Neuron (in vitro differentiated cells): ENCODE measurements at regions not wholly inside any gene's neighbourhood (a gene's known extent, or its start where the extent isn't known, plus 50 kb on each side); places are given as distances from the start of the nearest gene placed in this dataset.

Experiments
- H2AFZ ChIP-seq: one replicate; pipeline ENCODE4 v1.6.1; 2013; ENCODE audit warnings: low read depth, mild to moderate bottlenecking, inconsistent platforms, low read length, moderate library complexity
- H3K27me3 ChIP-seq: one replicate; pipeline ENCODE4 v1.6.1; 2013; ENCODE audit warnings: low read length; ENCODE audit not compliant: insufficient read depth
- H3K36me3 ChIP-seq: one replicate; pipeline ENCODE4 v1.6.1; 2013; ENCODE audit warnings: low read length; ENCODE audit not compliant: insufficient read depth
- H3K4me1 ChIP-seq: one replicate; pipeline ENCODE4 v1.6.1; 2013; ENCODE audit warnings: low read length; ENCODE audit not compliant: insufficient read depth
- H3K4me3 ChIP-seq: 2 replicates; pipeline ENCODE4 v1.5.1; 2013; ENCODE audit warnings: mild to moderate bottlenecking, low read length, moderate library complexity
- H3K9me3 ChIP-seq: one replicate; pipeline ENCODE4 v1.6.1; 2013; ENCODE audit warnings: low read length

- H3K27me3 ChIP-seq: no peaks in the 10 kb centered on the region
- no peak overlapping the region for H3K4me3 ChIP-seq
- H3K9me3 ChIP-seq: no peaks in the 10 kb centered on the region
- no peaks in the 10 kb centered on the region for H3K4me1 ChIP-seq
- H3K36me3 ChIP-seq: no peaks in the 10 kb centered on the region
- H2AFZ ChIP-seq: no peak overlapping the region
These were observed 228.2 kb downstream of the CHRM2 start for GRCh38 chr7:137096607-137097006.

DNA sequence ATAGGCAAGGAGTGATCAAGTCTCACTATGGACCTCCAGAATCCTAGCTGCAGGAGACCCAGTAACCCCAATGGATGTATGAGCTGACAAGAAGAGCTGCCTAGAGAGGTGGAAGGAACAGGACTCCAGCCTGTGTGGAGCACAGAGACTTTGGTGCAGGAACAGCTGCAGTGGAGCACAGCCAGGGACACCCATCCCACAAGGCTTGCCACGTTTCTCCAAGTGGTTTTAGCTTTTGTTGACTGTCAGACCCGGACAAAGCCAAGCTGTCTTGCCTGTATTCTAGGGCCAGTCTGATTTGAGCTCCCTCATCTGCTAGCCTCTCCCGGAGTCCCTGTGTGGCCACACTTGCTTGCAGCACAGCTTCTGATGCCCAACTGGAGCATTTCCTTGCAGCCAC lies 224.7 kb downstream of the CHRM2 start:
- H3K27me3 ChIP-seq: no peaks in the 10 kb centered on the region
- H3K4me3 ChIP-seq: no peak overlapping the region
- H3K4me1 ChIP-seq: no peaks in the 10 kb centered on the region
- H2AFZ ChIP-seq: no peak overlapping the region
- H3K36me3 ChIP-seq: no peaks in the 10 kb centered on the region
- no peaks in the 10 kb centered on the region for H3K9me3 ChIP-seq

GRCh38 chr7:137091396-137091795 lies 222.9 kb downstream of the CHRM2 start:
- H3K27me3 ChIP-seq: no peaks in the 10 kb centered on the region
- no peak overlapping the region for H2AFZ ChIP-seq
- no peaks in the 10 kb centered on the region for H3K36me3 ChIP-seq
- H3K4me3 ChIP-seq: no peak overlapping the region
- H3K4me1 ChIP-seq: no peaks in the 10 kb centered on the region
- no peaks in the 10 kb centered on the region for H3K9me3 ChIP-seq

DNA sequence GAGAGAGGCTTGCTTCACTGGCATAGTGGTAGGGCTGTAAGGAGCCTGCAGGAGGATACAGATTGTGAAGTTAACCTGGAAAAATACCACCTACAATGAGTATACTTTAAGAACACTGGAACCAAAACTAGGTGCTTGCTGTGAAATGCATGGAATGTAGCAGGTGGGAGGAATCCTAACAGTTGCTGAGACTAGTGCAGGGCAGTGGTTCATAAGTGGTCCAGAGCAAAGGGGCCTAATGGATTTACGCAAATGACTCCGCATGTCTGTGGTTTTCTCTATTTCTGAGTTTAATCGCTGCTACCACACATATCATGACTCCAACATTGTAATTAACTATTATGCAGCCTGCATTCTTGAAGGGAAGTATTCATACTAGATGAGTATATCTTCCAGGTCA lies 218.4 kb downstream of the CHRM2 start:
- no peaks in the 10 kb centered on the region for H3K4me1 ChIP-seq
- no peak overlapping the region for H3K4me3 ChIP-seq
- no peaks in the 10 kb centered on the region for H3K27me3 ChIP-seq
- no peak overlapping the region for H2AFZ ChIP-seq
- no peaks in the 10 kb centered on the region for H3K9me3 ChIP-seq
- no peaks in the 10 kb centered on the region for H3K36me3 ChIP-seq

GRCh38 chr7:137084607-137085380 lies 216.3 kb downstream of the CHRM2 start:
- Histone ChIP-seq H3K4me1 (no peaks in the 10 kb centered on the region), H3K27me3 (no peaks in the 10 kb centered on the region), H3K36me3 (no peaks in the 10 kb centered on the region), H3K9me3 (no peaks in the 10 kb centered on the region), H3K4me3 (no peak overlapping the region), H2AFZ (no peak overlapping the region)

GRCh38 chr7:137082391-137082790 lies 213.9 kb downstream of the CHRM2 start:
- Histone ChIP-seq H3K4me3 (no peak overlapping the region), H2AFZ (no peak overlapping the region), H3K27me3 (no peaks in the 10 kb centered on the region), H3K4me1 (no peaks in the 10 kb centered on the region), H3K36me3 (no peaks in the 10 kb centered on the region), H3K9me3 (no peaks in the 10 kb centered on the region)

DNA sequence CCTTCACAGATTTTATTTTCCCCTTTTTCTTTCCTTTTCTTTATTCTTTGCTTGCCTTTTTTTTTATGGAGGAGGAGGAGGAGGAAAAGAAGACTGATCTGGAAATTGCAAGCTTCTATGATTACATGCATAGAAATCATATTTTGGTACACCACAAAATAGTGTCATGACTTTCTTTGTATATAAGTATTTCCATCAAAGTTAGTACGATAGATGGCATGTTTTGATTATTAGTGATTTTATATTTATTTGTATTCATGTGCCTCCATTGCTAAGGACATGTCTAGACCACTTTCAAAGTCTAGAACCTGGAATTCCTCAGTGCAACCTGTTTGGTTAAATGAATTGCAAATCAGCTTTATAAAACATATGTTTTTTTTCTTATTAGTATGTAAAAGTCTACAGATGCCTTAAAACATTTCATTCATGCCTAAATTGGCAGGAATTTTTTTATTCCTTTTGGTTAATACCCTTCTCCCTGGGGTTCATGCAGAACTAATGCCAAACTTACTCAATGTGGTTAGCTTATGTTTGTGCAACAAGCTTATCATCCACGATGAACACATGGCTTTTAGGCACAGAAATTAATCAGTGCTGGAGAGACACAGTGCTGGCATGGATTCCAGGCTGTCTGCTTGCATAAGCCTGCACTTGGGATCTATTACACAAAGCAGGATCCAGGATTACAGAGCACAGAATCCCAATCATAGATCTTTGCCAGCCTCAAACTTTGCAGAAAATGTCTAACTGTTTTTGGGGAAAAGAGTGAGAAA lies 213.1 kb downstream of the CHRM2 start:
- Histone ChIP-seq H2AFZ (no peak overlapping the region), H3K36me3 (no peaks in the 10 kb centered on the region), H3K4me3 (no peak overlapping the region)

DNA sequence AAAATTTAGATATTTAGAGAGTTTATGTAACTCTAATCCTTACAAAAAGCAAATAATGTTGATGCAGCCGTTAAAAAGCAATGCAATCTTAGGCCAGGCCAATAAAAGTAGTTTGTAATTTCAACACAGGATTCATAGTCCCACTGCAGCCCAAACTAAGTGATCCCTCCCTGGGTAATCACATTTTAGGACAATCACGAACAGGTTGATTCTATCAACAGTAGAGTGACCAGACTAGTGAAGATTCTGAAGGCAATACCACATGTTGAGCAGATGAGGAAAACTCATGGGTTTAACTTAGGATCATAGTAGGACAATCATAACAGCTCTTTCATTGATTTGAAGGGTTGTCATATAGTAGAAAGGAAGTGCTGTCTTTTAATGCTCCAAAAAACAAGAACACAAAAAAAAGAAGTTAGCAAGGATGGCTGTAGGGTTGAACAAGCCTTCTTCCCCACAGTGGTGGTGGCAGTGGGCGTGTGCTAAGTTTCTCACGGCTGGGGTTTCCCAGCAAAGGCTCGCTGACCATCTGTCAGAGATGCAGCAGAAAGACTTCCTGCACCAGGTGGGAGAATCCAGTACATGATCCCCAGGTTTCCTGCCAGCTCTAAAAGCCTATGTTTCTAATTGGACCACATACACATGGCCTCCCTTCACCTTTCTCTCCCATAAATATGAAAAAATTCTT lies 212.2 kb downstream of the CHRM2 start:
- Histone ChIP-seq H3K27me3 (no peaks in the 10 kb centered on the region), H3K4me3 (no peak overlapping the region), H3K36me3 (no peaks in the 10 kb centered on the region), H2AFZ (no peak overlapping the region), H3K9me3 (no peaks in the 10 kb centered on the region), H3K4me1 (no peaks in the 10 kb centered on the region)

More for the DNA sequence above, 213.1 kb downstream of the CHRM2 start:
- no peaks in the 10 kb centered on the region for H3K4me1 ChIP-seq
- H3K9me3 ChIP-seq: no peaks in the 10 kb centered on the region
- H3K27me3 ChIP-seq: no peaks in the 10 kb centered on the region

- Histone ChIP-seq H3K27me3 (no peaks in the 10 kb centered on the region), H3K9me3 (no peaks in the 10 kb centered on the region)
These were observed 210.3 kb downstream of the CHRM2 start for GRCh38 chr7:137078781-137079180.

GRCh38 chr7:137074391-137075030 lies 206.1 kb downstream of the CHRM2 start:
- H3K4me1 ChIP-seq: no peaks in the 10 kb centered on the region
- H3K36me3 ChIP-seq: no peaks in the 10 kb centered on the region
- no peak overlapping the region for H3K4me3 ChIP-seq
- H2AFZ ChIP-seq: no peak overlapping the region
- no peaks in the 10 kb centered on the region for H3K9me3 ChIP-seq
- H3K27me3 ChIP-seq: no peaks in the 10 kb centered on the region

More at GRCh38 chr7:137078781-137079180, 210.3 kb downstream of the CHRM2 start:
- Histone ChIP-seq H3K36me3 (no peaks in the 10 kb centered on the region), H2AFZ (no peak overlapping the region), H3K4me3 (no peak overlapping the region), H3K4me1 (no peaks in the 10 kb centered on the region)

- no peak overlapping the region for H2AFZ ChIP-seq
- no peak overlapping the region for H3K4me3 ChIP-seq
- H3K36me3 ChIP-seq: no peaks in the 10 kb centered on the region
- H3K27me3 ChIP-seq: no peaks in the 10 kb centered on the region
- H3K9me3 ChIP-seq: no peaks in the 10 kb centered on the region
- no peaks in the 10 kb centered on the region for H3K4me1 ChIP-seq
These were observed 205.3 kb downstream of the CHRM2 start for GRCh38 chr7:137073571-137074325.
